NCI-H2227 treated with DMSO at 0.1 percent for 48 hours (cell line): ENCODE measurements at regions not wholly inside any gene's neighbourhood (a gene's known extent, or its start where the extent isn't known, plus 50 kb on each side); places are given as distances from the start of the nearest gene placed in this dataset.

Experiments
- DNase-seq: peaks from one replicate; lab custom pipeline; 2025; lab: John Stamatoyannopoulos, UW

DNA sequence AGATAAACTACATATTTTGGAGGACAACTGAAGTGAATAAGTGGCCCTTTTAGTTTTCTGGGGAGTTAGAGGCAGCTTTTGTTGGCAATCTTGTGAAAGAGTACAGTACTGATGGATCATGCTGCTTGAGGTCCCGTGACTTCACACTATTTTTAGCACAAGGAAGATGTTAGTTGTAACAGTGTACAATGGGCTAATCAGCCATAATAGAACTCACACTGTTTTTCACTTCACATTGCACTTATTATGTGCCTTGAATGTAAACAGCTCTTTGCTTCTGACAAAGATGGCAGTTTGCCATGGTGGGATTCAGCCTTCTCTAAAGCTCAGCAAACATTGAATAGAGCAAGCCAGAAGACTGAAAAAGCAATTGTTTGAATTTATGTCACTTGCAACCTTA is 176.7 kb upstream of the ZNF608 start:
- DNase-seq = peak; percentile 47

DNA sequence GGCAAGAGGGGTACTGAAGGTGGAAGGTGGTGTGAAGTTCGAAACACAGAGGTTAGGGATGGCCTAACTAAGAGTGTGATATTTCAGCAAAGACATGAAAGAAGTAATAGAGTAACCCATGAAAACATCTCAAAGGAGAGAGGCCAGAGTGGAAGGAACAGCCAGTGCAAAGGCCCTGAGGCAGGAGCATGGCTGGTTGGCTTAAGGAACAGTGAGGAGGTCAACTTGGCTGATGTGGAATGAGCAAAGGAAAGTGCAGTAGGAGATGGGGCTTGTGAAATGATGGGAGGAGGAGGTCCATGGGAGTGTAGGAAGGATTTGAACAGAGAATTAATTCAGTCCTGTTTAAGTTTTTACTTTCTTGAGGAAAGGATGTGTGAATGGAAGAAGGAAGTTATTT is 178.3 kb upstream of the ZNF608 start:
- DNase-seq = no peak

DNA sequence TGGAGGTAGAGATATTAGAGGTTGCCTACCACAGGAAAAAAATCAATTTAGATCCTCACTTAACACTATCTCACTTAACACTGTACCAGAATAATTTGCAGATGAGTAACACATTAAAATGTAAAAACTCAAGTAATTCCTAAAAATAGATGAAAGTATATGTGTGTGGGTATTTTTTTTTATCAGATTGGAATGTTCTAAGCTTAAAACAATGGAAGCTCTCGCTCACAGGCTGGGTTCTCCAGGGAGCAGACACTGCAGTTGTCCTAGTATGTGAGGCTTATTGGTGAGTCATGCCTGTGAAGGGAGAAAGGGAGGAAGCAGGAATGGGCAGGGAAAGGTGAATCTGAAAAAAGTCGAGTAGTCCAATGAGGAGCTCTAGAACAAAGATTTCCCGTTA is 181.3 kb upstream of the ZNF608 start:
- DNase-seq = no peak

DNA sequence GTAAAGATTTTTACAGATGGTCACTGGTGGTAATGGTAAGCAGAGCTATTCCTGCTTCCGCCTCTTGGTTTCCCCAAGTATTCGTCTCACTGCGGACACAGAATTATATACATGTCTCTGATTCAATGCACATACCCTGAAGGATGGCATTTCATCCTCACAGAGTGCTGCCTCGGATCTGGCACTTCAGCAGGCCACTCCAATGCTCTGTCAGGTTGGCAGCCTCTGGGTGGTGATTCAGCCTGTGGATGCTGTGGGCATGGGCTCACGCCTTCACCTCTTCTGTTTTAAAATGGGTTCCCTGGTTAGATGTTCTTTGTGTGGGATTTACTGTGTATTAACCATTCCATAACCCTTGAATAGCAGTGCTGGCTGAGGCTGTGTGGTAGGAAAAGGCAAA is 182.6 kb upstream of the ZNF608 start:
- no peak for DNase-seq

DNA sequence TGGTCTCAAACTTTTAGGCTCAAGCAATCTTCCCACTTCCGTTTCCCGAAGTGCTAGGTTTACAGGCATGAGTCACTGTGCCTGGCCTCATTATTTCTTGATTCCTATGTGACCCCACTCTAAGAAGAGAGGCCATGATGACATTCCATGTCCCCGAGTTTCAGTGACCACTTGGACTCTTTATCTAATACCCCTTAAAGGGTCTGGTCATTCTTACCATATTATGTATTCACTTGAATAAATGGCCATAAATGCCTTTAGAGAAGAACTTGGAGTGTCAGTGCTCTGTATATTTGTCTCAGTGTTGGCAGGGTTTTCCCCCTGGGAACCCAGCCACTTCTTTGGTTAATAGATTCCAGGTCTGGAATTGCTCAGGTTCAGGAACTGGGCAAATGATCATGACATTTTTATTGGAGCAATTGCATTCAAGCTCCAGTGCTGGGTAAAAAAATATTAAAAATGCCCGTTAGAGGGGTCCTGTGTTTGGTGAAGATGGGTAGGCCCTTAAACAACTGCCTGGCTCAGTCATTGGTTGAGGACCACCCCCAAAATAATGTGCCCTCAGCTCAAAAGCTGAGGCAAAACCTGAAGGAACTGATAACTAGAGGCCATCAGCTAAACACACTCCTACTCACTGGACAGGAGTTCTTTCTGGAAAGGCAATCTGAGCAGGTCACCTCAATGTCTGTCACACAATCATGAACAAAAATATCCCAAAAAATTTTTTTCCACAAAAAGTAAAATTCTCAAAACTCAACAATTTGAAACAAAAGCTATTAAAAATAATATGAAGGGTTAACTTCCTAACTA is 186.6 kb upstream of the ZNF608 start:
- DNase-seq = no peak

DNA sequence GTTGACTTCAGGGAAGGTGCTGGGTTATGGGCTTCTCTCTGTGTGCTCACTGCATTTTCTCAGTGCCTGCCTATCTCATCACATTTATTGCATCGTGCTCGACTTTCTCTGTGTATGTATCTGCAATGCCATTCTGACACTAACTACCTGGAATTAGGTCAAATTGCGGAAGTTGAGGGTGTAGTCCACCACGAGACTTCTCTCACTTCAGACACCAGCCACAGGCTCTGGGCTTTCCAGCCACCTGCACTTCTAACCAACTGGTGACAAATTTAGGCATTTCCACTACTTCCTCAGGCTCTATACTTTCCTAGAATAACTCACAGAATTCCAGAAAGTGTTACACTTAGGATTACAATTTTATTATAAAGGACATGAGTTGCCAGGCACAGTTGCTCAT is 188.6 kb upstream of the ZNF608 start:
- no peak for DNase-seq

DNA sequence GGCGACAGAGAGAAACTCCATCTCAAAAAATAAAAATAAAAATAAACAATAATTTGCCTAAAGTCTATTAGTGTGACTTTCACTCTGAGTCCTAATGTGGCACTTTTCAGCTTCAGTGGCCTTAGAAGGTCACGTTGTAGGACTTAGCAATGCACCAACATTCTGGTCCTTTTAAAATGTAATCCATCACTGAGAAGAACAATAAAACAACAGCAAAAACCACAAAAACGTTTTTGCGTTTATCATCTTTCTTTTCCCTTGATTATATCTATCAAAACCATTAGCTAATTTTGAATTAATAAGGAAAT is 190.1 kb upstream of the ZNF608 start:
- DNase-seq = no peak

DNA sequence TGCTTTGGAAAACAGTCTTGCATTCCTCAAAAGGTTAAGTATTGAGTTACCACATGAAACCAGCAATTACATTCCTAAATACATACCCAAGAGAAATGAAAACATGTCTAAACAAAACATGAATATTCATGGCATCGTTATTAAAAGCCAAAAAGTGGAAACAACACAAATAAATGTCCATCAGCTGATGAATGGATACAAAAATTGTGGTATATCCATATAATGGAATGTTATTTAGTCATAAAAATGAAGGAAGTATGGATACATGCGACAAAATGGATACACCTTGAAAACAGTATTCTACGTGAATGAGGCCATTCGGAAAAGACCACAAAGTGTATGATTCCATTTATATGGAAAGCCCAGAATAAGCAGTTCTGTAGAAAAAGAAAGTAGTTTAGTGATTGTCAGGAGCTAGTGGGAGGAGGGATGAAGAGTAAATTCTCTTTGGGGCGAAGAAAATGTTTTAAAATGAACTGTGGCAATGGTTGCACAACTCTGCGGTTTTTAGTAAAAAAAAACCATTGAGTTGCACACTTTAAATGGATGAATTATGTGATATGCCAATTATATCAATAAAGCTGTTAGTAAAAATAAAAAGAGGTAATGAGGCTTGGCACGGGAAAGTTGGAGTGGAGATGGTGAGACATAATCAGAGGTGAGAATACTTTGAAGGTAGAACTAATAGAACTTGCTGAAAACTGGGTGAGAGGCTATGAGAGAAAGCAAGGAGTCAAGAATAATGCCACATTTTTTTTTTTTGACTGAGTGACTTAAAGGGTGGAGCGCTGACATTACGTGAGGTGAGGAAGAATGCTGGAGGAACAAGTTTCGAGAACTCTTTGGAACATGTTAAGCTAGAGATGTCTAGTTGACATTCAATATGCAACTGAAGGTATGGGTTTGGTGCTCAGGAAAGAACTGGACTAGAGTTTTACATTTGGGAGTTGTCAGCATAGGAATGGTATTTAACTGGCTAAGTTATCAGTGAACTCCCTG is 194.9 kb upstream of the ZNF608 start:
- DNase-seq = no peak

DNA sequence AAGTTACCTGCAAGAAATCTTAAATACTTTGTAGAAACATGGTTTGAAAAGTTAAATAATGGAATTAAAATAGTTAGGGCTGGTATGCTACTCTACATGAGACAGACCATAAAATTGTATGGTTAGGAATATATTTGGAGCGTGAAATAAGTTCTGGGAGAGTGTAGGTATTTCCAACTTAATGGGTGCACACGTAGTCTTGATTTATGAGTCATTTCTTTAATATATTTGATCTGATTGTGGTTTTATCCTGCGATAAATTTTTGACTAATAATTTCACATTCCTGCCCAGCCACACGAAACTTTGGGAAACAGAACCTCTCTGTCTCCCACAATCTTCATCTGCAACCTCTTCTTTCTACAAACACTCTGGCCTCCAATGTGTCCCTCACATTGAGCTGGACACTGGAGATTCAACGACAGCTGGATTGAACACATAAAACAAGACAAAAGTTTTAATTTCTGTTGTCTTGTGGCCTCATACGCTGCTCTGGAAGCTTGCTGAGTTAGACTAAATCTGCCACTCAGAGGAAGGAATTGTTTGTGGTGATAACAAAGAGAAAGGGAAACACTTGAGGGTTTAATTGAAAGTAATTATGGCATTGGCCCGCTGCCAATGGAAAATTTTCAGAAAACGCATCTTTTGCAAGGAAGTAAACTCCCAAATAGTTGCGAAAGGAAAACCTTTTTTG is 201.8 kb upstream of the ZNF608 start:
- no peak for DNase-seq

DNA sequence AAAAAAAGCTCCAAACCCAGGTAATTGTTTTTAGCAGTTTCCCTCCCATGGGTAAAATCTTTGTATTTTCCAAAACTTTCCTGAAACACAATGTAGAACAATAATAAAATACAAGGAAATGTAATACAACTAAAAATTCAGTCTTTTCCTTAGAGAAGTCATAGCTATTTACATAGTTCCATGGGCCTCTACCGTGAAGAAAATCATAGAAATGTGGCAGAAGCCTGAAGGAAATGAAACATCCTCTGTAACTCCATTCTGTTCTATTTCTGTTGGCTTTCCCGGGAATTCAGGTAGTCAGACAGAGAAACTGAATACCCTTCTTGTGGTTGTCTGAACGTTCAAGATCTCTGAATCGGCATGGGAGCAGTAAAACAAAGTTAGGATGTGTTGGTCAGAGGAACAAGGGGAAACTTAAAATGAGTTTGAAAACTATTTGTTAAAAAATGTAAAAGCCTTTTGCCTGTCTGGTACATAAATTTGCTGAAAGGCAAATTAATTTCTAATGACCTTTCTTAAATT is 202.4 kb upstream of the ZNF608 start:
- DNase-seq = no peak

DNA sequence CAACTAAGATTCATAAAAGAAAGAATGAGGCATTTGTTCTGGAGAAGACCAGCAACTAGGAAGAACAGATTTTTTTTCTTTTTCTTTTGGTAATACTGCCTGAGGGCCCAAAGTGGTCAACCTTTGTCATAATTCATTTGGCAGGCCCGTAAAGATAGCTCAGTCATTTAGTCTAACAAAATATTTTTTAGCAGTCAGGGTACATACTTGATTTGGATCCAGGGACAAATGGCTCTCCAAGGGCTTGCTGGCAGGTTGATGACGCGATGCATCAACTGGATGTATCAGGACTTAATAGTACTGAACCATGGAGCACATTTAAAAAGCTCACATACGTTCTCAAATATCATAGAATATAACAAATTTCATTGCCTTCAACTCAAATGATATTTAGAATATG is 203.4 kb upstream of the ZNF608 start:
- DNase-seq = no peak

DNA sequence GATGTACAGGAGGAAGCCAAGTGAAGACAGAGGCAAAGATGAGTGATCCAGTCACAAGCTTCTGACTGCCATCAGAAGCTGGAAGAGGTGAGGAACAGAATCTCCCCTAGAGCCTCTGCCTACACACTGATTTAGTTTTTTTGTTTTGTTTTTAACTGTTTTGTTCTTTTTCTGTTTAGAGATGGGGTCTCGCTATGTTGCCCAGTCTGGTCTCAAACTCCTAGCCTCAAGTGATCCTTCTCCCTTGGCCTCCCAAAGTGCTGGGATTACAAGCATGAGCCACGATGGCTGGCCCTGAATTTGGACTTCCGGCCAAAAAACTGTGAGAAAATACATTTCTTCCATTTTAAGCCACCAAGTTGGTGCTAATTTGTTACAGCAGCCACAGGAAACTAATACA is 204.7 kb upstream of the ZNF608 start:
- DNase-seq = no peak

DNA sequence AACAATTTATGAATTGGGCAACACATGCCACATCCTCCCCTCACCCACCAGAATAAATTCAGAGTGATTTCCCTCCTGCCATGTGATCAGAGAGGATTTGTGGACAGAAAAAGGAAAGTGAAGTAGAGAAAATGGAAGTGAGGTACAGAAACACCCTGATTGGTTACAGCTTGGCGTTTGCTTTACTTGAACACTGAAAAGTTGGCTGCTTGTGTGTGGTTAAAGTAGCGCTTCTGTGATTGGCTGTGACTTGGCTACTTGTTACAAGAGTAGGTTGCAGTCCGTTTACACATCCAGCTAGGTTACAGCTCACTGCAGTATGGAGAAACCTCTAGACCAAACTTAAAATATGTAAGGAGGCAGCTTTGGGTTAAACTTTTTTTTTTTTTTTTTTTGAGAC is 205.2 kb upstream of the ZNF608 start:
- no peak for DNase-seq

DNA sequence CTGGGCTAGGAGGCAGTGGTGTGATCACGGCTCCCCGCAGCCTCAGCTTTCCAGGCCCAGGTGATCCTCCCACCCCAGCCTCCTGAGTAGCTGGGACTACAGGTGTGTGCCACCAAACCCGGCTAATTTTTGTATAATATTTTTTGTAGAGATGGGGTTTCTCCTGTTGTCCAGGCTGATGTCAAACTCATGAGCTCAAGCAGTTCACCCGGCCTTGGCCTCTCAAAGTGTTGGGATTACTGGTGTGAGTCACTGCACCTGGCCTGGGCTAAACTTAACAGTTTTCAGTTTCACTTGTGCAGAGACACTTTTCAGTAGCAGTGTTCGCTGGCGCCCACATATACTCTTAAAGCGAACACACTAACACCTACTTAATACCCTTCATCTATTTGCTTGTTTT is 205.6 kb upstream of the ZNF608 start:
- DNase-seq = no peak

DNA sequence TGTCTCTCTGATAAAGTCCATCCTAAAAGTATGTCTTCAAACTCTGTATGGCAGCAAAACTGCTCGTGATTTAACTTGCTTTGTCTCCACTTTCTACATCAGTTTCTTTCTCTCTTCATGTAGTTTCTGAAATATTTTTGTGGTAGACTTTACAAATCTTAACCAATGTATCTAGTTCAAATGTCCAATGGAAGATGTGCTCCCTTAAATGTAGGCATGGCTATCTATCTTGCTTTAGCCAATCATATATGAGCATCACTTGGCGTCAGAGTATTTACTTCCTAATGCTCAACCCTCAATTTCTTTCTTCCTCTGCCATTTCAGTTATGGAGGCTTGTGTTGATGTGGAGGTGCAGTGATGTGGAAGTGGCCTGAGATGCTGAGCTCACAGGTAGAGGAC is 206.1 kb upstream of the ZNF608 start:
- DNase-seq = no peak

DNA sequence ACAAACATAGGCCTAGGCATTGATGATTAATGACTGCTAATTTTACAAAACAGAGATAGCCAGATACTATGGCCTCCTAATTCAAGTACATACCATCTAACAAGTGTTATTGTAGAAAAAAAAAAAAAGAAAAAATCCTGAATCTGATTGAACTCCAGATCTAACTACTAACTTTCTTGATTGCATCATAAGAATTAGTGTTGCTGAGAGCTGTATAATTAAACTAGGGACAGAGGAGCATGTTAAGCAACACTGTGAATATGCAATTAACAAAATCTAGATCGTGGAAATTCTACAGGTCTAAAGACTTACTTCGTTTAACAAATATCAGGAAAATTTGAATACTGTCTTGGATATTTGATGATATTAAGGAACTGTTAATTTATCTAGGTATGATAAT is 208.3 kb upstream of the ZNF608 start:
- DNase-seq = no peak

DNA sequence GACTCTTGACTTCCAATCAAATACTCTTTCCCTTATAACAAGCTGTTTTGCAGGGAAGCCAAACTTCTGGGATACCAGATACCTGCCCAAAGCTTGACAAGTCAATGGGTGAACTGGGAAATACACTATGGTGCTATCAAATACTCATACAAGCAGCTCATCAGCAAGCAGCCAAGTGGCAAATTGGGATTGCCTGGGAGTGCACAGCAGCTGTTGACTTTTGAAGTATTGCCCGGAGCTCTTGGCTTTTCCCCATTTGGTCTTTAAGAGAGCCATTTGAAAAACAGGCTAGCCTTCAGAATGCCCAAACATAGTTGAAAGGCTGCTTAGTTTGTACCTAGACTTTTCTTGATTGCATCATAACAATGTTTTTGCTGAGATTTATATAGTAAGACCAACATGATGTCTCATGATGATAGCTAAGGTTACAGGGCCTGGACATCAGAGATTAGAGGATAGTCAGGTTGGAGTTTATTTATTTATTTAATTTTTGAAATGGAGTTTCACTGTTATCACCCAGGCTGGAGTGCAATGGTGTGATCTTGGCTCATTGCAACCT is 210.1 kb upstream of the ZNF608 start:
- no peak for DNase-seq

DNA sequence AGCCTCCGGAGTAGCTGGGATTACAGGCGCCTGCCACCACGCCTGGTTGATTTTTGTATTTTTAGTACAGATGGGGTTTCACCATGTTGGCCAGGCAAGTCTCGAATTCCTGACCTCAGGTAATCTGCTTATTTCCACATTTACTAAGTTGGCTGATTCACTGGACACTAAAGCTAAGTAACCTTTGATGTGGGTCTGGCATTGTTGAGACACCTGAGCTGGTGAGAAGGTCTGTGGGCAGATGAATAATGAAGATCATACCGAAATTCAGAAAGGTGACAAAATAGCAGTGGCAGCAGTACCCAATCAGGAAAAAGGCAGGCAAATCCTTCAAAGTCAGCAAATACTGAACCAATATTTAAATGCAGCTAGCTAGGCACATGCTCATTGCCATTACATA is 210.6 kb upstream of the ZNF608 start:
- no peak for DNase-seq

DNA sequence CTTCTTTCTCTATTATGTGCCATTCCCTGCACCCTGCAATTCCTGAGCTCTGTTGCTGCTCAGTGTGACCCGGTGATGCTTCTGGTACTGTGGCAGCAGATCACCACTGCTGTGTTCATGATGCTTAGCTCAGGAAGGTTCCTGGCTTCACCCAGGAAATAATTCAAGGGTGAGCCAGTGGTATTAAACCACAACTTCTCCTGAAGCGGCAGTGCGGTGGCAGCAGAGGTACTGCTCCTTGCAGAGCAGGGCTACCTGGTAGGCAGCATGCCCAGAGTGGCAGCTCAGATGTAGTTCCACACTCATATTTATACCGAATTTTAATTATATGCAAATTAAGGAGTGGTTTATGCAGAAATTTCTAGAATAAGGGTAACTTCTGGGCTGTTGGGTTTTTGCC is 213.8 kb upstream of the ZNF608 start:
- DNase-seq = no peak

DNA sequence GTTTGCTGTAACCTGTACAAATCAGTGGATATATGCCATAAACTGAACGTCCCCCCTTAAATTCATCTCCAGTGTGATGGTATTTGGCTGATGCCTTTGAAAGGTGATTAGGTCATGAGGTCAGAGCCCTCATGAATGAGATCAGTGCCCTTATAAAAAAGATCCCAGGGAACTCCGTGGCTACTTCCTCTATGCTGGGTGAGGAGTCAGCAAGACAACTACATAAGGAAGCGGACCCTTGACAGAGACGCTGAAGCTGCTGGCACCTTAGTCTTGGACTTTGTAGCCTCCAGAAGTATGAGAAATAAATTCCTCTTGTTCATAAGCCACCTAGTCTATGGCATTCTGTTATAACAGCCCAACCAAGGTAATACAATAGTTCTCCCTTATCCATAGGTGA is 215.1 kb upstream of the ZNF608 start:
- no peak for DNase-seq

DNA sequence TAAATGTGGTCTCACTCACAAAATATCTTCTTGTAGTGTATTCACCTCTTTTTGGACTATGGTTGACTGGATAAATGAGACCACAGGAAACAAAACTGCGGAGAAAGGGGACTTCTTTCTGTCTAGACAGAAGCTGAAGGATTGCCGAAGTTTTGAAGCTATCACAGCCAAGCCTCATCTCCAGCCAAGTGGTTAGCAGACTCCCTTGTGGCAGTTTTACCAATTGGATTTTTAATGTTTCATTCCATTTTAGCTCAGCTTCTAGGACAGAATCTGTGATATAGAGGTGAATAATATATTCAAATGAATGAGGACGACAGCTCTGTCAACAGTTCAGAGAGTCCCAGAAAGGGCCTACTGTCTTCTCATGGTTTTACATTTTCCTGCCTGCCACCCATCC is 215.7 kb upstream of the ZNF608 start:
- DNase-seq = no peak

DNA sequence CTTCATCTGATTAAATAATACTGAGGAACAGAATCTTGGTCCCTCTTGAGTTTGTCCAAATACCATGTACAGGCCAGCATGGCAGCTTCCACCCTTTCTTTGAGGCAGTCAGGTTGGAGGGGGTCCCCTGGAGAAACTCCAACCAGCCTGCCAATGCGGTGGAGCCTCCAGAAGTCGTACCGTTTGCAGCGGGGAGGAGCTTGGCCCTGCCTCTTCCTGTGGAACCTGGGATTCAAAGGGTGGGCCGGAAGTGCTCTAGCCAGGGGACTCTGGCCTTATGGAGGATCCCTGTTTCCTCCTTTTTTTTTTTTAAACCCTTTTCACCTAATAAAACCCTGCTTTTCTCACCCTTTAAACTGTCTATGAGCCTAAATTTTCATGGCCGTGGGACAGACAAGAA is 216.3 kb upstream of the ZNF608 start:
- no peak for DNase-seq
